HG03575 (cell line): ENCODE measurements at regions not wholly inside any gene's neighbourhood (a gene's known extent, or its start where the extent isn't known, plus 50 kb on each side); places are given as distances from the start of the nearest gene placed in this dataset.
"Not testable (repeated sequence)": the region's sequence is repeated elsewhere in the genome, so short reads cannot be mapped to it uniquely, and the experiment has no call there.

Source experiments
- ATAC-seq: cut with Tn5 transposase; IDR thresholded peaks from one replicate; pipeline ENCODE4 v1.9.1; 2021; ENCODE audit not compliant: unreplicated experiment, insufficient number of reproducible peaks, low FRiP score; ENCODE audit errors: extremely low read depth

GRCh38 chr6:168834042-168834587 lies 393.1 kb downstream of the SMOC2 start:
- ATAC-seq: no peak

GRCh38 chr6:168828800-168829199 lies 387.8 kb downstream of the SMOC2 start:
- ATAC-seq: no peak

GRCh38 chr6:168828035-168828434 lies 387.1 kb downstream of the SMOC2 start:
- ATAC-seq: no peak

GRCh38 chr6:168827586-168827871 lies 386.5 kb downstream of the SMOC2 start:
- no peak for ATAC-seq

GRCh38 chr6:168826726-168827585 lies 386.0 kb downstream of the SMOC2 start:
- no peak for ATAC-seq

- no peak for ATAC-seq
Measured at GRCh38 chr6:168826078-168826390, 385.1 kb downstream of the SMOC2 start.

- no peak for ATAC-seq
Measured at GRCh38 chr6:168825226-168826077, 384.5 kb downstream of the SMOC2 start.

GRCh38 chr6:168823397-168824212 lies 382.6 kb downstream of the SMOC2 start:
- ATAC-seq: no peak

- ATAC-seq: no peak
Measured at GRCh38 chr6:168822376-168822775, 381.4 kb downstream of the SMOC2 start.

GRCh38 chr6:168819546-168819945 lies 378.6 kb downstream of the SMOC2 start:
- no peak for ATAC-seq

- ATAC-seq: no peak
Measured at GRCh38 chr6:168817558-168818159, 376.7 kb downstream of the SMOC2 start.

- no peak for ATAC-seq
Measured at GRCh38 chr6:168815229-168815628, 374.2 kb downstream of the SMOC2 start.

GRCh38 chr6:168808232-168808631 lies 367.2 kb downstream of the SMOC2 start:
- no peak for ATAC-seq

GRCh38 chr6:168804331-168804730 lies 363.3 kb downstream of the SMOC2 start:
- no peak for ATAC-seq

- no peak for ATAC-seq
Measured at GRCh38 chr6:168803874-168804273, 362.9 kb downstream of the SMOC2 start.

- ATAC-seq: no peak
Measured at GRCh38 chr6:168799067-168799466, 358.1 kb downstream of the SMOC2 start.

GRCh38 chr6:168796106-168796505 lies 355.1 kb downstream of the SMOC2 start:
- no peak for ATAC-seq

- not testable (repeated sequence) for ATAC-seq
Measured at GRCh38 chr6:168795611-168796010, 354.6 kb downstream of the SMOC2 start.

- no peak for ATAC-seq
Measured at GRCh38 chr6:168794491-168794890, 353.5 kb downstream of the SMOC2 start.
